PFSK-1 (cell line): ENCODE measurements at regions not wholly inside any gene's neighbourhood (a gene's known extent, or its start where the extent isn't known, plus 50 kb on each side); places are given as distances from the start of the nearest gene placed in this dataset.

Experiments used
- POLR2AphosphoS5 ChIP-seq: IDR thresholded peaks from 2 replicates; pipeline ENCODE4 v1.6.1; 2012; ENCODE audit warnings: low read depth, mild to moderate bottlenecking, control low read depth, low read length, moderate library complexity
- SIN3A ChIP-seq: IDR thresholded peaks from 2 replicates; pipeline ENCODE4 v1.6.1; 2012; ENCODE audit warnings: mild to moderate bottlenecking, low read length, moderate library complexity, borderline replicate concordance; ENCODE audit not compliant: insufficient read depth
- TF ChIP-seq, protein P1 (sequence below), 2 experiments: IDR thresholded peaks; 2 replicates each; pipeline versions ENCODE4 v1.6.1 to v1.8.0; 2011 to 2012; ENCODE audit warnings: low read depth in 2 of 2, low read length in 2 of 2, control low read depth in 1 of 2, inconsistent platforms in 1 of 2, mild to moderate bottlenecking in 1 of 2, moderate library complexity in 1 of 2; ENCODE audit not compliant: insufficient read depth in 1 of 2

DNA sequence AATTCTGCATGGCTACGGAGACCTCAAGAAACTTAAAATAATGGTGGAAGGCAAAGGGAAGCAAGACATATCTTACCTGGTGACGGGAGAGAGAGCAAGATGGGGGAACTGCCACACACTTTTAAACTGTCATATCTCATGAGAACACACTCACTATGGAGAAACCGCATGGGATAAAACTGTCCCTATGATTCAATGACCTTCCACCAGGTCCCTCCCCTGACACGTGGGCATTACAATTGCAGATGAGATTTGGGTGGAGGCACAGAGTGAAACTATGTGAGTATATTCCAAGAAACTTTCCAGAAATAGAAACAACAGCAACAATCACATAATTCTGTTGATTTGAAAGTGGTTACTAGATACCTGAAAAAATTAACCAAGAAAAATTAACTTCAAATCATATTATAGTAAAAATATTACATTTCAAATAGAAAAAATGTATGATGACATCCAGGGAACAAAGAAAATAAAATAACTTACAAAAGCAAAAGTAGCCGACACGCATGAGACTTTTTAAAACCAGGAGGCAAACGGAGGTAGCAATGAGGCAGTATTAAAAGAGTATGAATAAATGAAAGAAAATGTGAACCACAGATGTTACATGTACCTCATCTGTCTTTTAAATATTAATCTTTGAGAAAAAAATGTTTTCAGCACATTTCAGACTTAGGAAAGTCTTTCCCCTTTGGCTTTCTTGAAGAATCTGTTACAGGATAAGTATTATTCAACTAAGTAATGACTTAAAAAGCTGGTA is 879.5 kb downstream of the TECRL start:
- TF ChIP-seq POLR2AphosphoS5, result no peak
- TF ChIP-seq, protein P1, sequence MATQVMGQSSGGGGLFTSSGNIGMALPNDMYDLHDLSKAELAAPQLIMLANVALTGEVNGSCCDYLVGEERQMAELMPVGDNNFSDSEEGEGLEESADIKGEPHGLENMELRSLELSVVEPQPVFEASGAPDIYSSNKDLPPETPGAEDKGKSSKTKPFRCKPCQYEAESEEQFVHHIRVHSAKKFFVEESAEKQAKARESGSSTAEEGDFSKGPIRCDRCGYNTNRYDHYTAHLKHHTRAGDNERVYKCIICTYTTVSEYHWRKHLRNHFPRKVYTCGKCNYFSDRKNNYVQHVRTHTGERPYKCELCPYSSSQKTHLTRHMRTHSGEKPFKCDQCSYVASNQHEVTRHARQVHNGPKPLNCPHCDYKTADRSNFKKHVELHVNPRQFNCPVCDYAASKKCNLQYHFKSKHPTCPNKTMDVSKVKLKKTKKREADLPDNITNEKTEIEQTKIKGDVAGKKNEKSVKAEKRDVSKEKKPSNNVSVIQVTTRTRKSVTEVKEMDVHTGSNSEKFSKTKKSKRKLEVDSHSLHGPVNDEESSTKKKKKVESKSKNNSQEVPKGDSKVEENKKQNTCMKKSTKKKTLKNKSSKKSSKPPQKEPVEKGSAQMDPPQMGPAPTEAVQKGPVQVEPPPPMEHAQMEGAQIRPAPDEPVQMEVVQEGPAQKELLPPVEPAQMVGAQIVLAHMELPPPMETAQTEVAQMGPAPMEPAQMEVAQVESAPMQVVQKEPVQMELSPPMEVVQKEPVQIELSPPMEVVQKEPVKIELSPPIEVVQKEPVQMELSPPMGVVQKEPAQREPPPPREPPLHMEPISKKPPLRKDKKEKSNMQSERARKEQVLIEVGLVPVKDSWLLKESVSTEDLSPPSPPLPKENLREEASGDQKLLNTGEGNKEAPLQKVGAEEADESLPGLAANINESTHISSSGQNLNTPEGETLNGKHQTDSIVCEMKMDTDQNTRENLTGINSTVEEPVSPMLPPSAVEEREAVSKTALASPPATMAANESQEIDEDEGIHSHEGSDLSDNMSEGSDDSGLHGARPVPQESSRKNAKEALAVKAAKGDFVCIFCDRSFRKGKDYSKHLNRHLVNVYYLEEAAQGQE (IDR thresholded peaks at IDR 0.05; ENCODE audit: insufficient read depth in 1 of 2, low read depth in 2 of 2, low read length in 2 of 2), result no peak
- TF ChIP-seq SIN3A, result no peak
